GM18502 (cell line): ENCODE measurements at regions not wholly inside any gene's neighbourhood (a gene's known extent, or its start where the extent isn't known, plus 50 kb on each side); places are given as distances from the start of the nearest gene placed in this dataset.

Source experiments
- ATAC-seq: cut with Tn5 transposase; IDR thresholded peaks from one replicate; pipeline ENCODE4 v1.9.1; 2021; ENCODE audit warnings: mild to moderate bottlenecking; ENCODE audit not compliant: unreplicated experiment, poor library complexity

- no peak for ATAC-seq
Observed at GRCh38 chr18:5649439-5649838, 105.6 kb upstream of the EPB41L3 start.

GRCh38 chr18:5646739-5647138 is 102.9 kb upstream of the EPB41L3 start:
- no peak for ATAC-seq

GRCh38 chr18:5643288-5643687 is 99.5 kb upstream of the EPB41L3 start:
- ATAC-seq: no peak

GRCh38 chr18:5640939-5641338 is 97.1 kb upstream of the EPB41L3 start:
- no peak for ATAC-seq

GRCh38 chr18:5639131-5639530 is 95.3 kb upstream of the EPB41L3 start:
- ATAC-seq: no peak

GRCh38 chr18:5632041-5632440 is 88.2 kb upstream of the EPB41L3 start:
- ATAC-seq: no peak

- no peak for ATAC-seq
Observed at GRCh38 chr18:5630900-5631413, 87.2 kb upstream of the EPB41L3 start.

GRCh38 chr18:5630057-5630899 is 86.5 kb upstream of the EPB41L3 start:
- peak; percentile 84 for ATAC-seq

GRCh38 chr18:5628512-5629255 is 84.9 kb upstream of the EPB41L3 start:
- peak; percentile 24 for ATAC-seq

GRCh38 chr18:5627776-5628511 is 84.1 kb upstream of the EPB41L3 start:
- peak; percentile 3 for ATAC-seq

- no peak for ATAC-seq
Observed at GRCh38 chr18:5626130-5626880, 82.5 kb upstream of the EPB41L3 start.

GRCh38 chr18:5625076-5625475 is 81.3 kb upstream of the EPB41L3 start:
- no peak for ATAC-seq

- no peak for ATAC-seq
Observed at GRCh38 chr18:5622905-5623304, 79.1 kb upstream of the EPB41L3 start.

GRCh38 chr18:5620289-5620688 is 76.5 kb upstream of the EPB41L3 start:
- no peak for ATAC-seq

GRCh38 chr18:5619376-5619775 is 75.6 kb upstream of the EPB41L3 start:
- no peak for ATAC-seq

GRCh38 chr18:5618047-5618688 is 74.4 kb upstream of the EPB41L3 start:
- ATAC-seq: no peak

- ATAC-seq: no peak
Observed at GRCh38 chr18:5611221-5611620, 67.4 kb upstream of the EPB41L3 start.

- ATAC-seq: no peak
Observed at GRCh38 chr18:5608846-5609245, 65.0 kb upstream of the EPB41L3 start.

- ATAC-seq: no peak
Observed at GRCh38 chr18:5606951-5607350, 63.2 kb upstream of the EPB41L3 start.

GRCh38 chr18:5604778-5605177 is 61.0 kb upstream of the EPB41L3 start:
- ATAC-seq: no peak
